ENCODE measurements at regions not wholly inside any gene's neighbourhood (a gene's known extent, or its start where the extent isn't known, plus 50 kb on each side); places are given as distances from the start of the nearest gene placed in this dataset.

GRCh38 chr1:239436286-239436685, 49.9 kb downstream of the CHRM3 start:
- no peak for DNase-seq (ENCODE audit: low read depth)

GRCh38 chr1:239437822-239438221, 51.5 kb downstream of the CHRM3 start:
- DNase-seq (ENCODE audit: low read depth), result no peak

- no peak for DNase-seq (ENCODE audit: low read depth)
Observed at GRCh38 chr1:239438891-239439290, 52.5 kb downstream of the CHRM3 start.

GRCh38 chr1:239443361-239443760, 57.0 kb downstream of the CHRM3 start:
- DNase-seq (ENCODE audit: low read depth), result no peak

- DNase-seq (ENCODE audit: low read depth), result no peak
Observed at GRCh38 chr1:239446611-239447010, 60.2 kb downstream of the CHRM3 start.

DNA sequence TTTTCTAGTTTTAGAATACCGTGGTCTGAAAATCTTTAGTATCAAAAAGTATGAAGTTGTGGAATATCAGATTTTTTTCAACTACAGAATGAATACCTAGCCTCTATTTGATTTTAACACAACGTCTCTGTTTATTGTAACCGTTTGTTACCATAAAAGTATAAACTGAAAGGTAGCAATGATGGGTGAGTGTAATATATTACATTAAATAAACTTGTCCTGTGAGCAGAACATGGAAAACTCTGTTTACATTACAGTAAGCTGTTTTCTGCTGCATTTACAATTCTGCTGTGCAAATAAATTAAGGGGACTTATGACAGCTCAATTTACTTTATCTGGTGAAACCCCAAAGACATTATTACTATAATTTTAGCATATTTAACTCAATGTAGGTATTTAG, 62.5 kb downstream of the CHRM3 start:
- no peak for DNase-seq (ENCODE audit: low read depth)

GRCh38 chr1:239455743-239456142, 69.4 kb downstream of the CHRM3 start:
- DNase-seq (ENCODE audit: low read depth), result no peak

DNA sequence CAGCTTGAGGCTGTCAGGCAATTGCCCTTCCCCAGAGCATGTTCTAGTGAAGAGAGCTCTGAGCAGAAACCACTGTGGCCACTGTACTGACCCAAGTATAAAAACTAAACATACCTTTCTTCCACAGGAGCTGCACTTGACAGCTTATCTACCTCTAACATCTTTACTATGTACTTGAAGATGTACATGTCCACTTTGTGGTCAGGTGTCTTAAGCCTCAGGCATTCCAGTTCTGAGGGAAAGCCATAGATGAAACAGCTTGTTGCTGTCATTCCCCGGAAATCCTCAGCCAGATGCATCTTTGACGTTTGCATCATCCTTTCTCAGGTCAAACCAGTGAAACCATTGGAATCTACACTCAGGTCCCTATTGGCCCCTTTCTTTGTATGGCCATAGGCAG, 70.4 kb downstream of the CHRM3 start:
- peak; percentile 53 for DNase-seq (ENCODE audit: low read depth)

- no peak for DNase-seq (ENCODE audit: low read depth)
Observed at GRCh38 chr1:239457491-239458143, 71.2 kb downstream of the CHRM3 start.

GRCh38 chr1:239458144-239458500, 71.8 kb downstream of the CHRM3 start:
- no peak for DNase-seq (ENCODE audit: low read depth)

- DNase-seq (ENCODE audit: low read depth), result no peak
Observed at GRCh38 chr1:239467730-239468129, 81.4 kb downstream of the CHRM3 start.

- no peak for DNase-seq (ENCODE audit: low read depth)
Observed at GRCh38 chr1:239478069-239478468, 91.7 kb downstream of the CHRM3 start.

DNA sequence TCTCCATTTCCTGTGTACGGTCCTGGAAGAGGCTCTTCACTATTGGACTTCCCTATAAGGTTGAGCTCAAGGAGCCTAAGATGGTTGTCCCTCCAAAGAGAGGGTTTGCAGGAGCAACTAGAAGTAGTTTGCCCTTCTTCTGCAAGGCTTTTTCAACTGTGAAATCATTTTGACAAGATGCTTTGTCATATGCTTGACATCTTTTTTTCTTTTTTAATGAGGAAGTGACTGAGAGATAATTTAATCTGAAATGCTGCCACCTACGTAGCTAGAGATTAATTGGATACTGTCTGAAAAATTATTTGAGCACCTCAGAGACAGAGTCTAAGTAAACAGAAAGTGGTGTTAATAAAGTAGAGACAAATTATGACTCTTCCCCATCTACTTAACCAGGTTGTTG, 97.0 kb downstream of the CHRM3 start:
- DNase-seq (ENCODE audit: low read depth), result no peak

GRCh38 chr1:239493811-239494414, 107.5 kb downstream of the CHRM3 start:
- DNase-seq (ENCODE audit: low read depth), result peak; percentile 16

GRCh38 chr1:239505094-239505493, 118.7 kb downstream of the CHRM3 start:
- no peak for DNase-seq (ENCODE audit: low read depth)

- no peak for DNase-seq (ENCODE audit: low read depth)
Observed at GRCh38 chr1:239507826-239508225, 121.5 kb downstream of the CHRM3 start.

DNA sequence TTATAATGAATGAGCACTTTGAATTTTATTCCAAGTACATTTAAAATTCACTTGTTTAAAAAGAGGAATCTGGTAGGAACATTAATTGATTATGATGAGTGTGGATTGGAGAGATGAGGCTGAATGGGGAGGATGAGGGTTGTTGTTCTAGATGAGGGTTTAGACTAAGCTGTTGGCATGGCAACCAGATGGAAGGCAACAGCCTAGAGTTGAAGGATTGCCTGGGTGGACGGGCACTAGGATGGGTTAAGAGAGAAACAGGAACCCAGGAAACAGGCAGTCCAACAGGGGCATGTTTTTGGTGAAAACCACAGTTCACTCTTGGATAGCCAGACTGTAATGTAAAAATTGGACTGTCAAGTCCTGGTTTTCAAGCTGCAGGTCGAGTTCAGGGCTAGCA, 125.5 kb downstream of the CHRM3 start:
- no peak for DNase-seq (ENCODE audit: low read depth)

GRCh38 chr1:239516579-239516978, 130.2 kb downstream of the CHRM3 start:
- DNase-seq (ENCODE audit: low read depth), result no peak

DNA sequence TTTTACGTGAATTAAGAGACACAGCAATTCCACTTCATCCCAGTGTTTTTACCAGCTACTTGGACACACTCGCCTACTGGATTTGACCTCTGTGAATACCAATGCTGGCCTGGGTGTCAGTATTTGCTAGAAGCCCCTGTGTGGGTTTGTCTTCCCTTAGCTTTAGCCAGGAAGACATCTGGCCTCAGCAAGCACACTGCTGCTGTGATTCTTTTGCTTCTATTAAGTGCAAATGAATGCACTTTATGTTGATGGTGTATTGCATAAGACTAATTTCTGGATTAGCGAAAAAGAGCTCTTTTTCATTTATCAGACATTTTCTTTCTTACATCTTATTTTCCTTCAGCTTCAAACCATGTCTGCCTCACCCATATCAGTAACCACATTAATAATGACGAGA, 140.0 kb downstream of the CHRM3 start:
- DNase-seq (ENCODE audit: low read depth), result no peak

DNA sequence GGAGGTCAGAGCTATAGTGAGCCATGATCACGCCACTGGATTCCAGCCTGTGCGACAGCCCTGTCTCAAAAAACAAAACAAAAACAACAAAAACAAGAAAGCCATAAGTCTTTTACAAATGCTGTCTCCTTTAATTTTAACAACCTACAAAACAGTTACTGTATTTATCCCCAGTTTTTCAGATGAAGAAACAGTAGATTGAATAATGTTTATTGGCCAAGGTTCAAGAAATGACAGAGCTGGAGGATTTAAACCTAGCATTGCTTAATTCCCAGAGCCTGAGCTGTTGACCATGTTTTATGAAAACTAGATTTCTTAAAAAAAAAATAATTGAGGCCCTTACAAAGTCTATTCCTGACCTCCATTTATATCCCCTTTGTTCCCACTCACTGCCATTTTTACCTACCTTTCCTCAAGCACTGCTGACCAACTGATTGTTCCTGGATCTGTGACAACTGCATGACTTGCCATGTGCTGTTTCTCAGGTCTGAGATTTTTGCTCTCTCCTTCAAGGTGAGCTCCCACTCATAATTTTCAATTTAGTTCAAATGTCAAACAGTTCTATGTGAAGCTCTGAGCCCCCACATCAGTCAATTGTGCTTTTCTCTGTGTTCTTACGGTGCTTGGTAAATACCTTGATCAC, 140.8 kb downstream of the CHRM3 start:
- no peak for DNase-seq (ENCODE audit: low read depth)

GRCh38 chr1:239536165-239536849, 149.9 kb downstream of the CHRM3 start:
- no peak for DNase-seq (ENCODE audit: low read depth)

GRCh38 chr1:239537795-239538194, 151.4 kb downstream of the CHRM3 start:
- DNase-seq (ENCODE audit: low read depth), result no peak
